DMS53 treated with DMSO at 0.1 percent for 48 hours (cell line): ENCODE measurements at regions not wholly inside any gene's neighbourhood (a gene's known extent, or its start where the extent isn't known, plus 50 kb on each side); places are given as distances from the start of the nearest gene placed in this dataset.

Experiments used
- DNase-seq: peaks from one replicate; lab custom pipeline; 2025; ENCODE audit not compliant: unreplicated experiment; lab: John Stamatoyannopoulos, UW

- no peak for DNase-seq
These were observed 139.8 kb downstream of the HNMT start for GRCh38 chr2:138104071-138104470.

- no peak for DNase-seq
These were observed 141.1 kb downstream of the HNMT start for GRCh38 chr2:138105358-138105757.

- no peak for DNase-seq
These were observed 142.3 kb downstream of the HNMT start for GRCh38 chr2:138106606-138107005.

- DNase-seq, result no peak
These were observed 143.0 kb downstream of the HNMT start for GRCh38 chr2:138107288-138107687.

- DNase-seq, result no peak
These were observed 146.3 kb downstream of the HNMT start for GRCh38 chr2:138110453-138111083.

- no peak for DNase-seq
These were observed 148.3 kb downstream of the HNMT start for GRCh38 chr2:138112536-138112935.

GRCh38 chr2:138113871-138114525, 149.7 kb downstream of the HNMT start:
- DNase-seq, result no peak

- no peak for DNase-seq
These were observed 151.4 kb downstream of the HNMT start for GRCh38 chr2:138115666-138116065.

- no peak for DNase-seq
These were observed 152.2 kb downstream of the HNMT start for GRCh38 chr2:138116456-138116855.

GRCh38 chr2:138121666-138122661, 157.7 kb downstream of the HNMT start:
- DNase-seq, result no peak

GRCh38 chr2:138122891-138123290, 158.6 kb downstream of the HNMT start:
- DNase-seq, result no peak

GRCh38 chr2:138123741-138124140, 159.5 kb downstream of the HNMT start:
- no peak for DNase-seq

GRCh38 chr2:138124521-138124920, 160.2 kb downstream of the HNMT start:
- DNase-seq, result no peak

- peak; percentile 17 for DNase-seq
These were observed 161.3 kb downstream of the HNMT start for GRCh38 chr2:138125306-138126288.

- no peak for DNase-seq
These were observed 167.8 kb downstream of the HNMT start for GRCh38 chr2:138132108-138132507.

GRCh38 chr2:138137949-138138348, 173.7 kb downstream of the HNMT start:
- no peak for DNase-seq

- DNase-seq, result no peak
These were observed 183.5 kb downstream of the HNMT start for GRCh38 chr2:138147796-138148195.

- DNase-seq, result no peak
These were observed 191.0 kb downstream of the HNMT start for GRCh38 chr2:138155304-138155703.

- no peak for DNase-seq
These were observed 193.1 kb downstream of the HNMT start for GRCh38 chr2:138157372-138157771.

GRCh38 chr2:138170485-138170884, 206.2 kb downstream of the HNMT start:
- no peak for DNase-seq

GRCh38 chr2:138171244-138171643, 207.0 kb downstream of the HNMT start:
- DNase-seq, result no peak
